ENCODE measurements at regions not wholly inside any gene's neighbourhood (a gene's known extent, or its start where the extent isn't known, plus 50 kb on each side); places are given as distances from the start of the nearest gene placed in this dataset.

DNA sequence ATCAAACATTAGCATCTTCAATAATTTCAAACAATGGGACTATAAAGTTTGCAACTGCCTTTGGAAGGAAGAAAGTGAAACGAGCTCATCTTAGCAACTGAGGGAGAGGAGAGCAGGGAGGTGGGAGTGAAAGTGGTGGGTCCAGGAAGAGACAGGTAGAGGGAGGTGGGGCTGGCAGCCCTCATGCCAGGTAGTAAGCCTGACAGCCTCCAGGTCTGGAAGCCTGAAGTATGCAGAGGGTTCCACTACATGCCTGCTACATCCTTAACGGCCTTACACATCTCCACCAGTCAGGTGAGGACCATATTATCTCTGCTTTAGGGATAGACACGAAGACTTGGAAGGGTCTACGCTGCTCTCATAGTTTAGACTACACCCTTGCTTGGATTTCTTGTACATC, 201.1 kb upstream of the TWIST2 start:
- in situ Hi-C loops (cut with HindIII; ENCODE audit: low sequenced_read_pairs) = loop anchor here (25.0 kb wide), 1 partner anchor 185 kb away; no protein-coding TSS in a partner anchor

DNA sequence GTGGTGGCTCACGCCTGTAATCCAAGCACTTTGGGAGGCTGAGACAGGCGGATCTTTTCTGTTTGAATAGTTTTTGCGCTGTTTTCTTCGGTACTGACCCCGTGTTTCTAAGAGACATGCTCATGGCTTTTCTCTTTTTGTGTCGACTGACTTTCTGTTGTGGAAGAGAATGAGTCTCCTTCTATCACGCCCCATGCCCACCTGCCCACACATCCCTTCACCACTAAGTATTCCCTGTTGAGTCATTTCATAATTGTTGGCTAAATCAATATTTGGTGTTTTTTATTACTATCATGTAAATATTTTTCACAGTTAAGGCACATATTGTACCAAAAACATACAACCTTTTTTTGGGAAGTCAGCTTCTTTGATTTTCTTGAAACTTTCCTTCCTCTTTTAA, 198.8 kb upstream of the TWIST2 start:
- in situ Hi-C loops (cut with HindIII; ENCODE audit: low sequenced_read_pairs) = loop anchor here (25.0 kb wide), 1 partner anchor 187 kb away; no protein-coding TSS in a partner anchor

DNA sequence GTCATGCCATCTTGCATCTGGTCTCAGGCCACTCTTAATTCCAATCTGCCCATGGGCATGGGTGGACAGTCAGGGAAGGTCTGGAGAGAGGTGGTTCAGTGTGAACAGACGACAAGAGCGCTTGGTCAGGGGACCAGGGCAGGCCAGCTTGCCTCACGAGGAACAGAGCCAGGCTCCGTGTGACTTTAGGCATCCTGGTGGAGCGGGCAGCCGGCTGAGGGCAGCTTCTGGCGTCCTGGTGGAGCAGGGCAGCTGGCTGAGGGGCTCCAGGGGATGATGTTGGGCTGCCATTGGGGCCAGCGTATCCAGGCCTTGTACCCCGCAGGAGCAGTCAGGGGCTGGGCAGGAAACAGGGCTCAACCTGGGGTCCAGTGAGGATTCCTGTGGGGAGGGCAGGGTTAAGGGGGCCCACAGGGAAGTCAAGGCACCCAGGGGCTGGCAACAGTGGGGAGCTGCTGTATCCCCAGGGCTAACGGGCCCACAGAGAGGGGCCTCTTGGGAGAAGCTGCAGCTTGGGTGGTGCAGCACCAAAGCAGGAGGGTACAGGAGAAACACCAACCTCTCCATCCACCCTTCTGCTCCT, 197.9 kb upstream of the TWIST2 start:
- in situ Hi-C loops (cut with HindIII; ENCODE audit: low sequenced_read_pairs) = loop anchor here (25.0 kb wide), 1 partner anchor 188 kb away; no protein-coding TSS in a partner anchor

DNA sequence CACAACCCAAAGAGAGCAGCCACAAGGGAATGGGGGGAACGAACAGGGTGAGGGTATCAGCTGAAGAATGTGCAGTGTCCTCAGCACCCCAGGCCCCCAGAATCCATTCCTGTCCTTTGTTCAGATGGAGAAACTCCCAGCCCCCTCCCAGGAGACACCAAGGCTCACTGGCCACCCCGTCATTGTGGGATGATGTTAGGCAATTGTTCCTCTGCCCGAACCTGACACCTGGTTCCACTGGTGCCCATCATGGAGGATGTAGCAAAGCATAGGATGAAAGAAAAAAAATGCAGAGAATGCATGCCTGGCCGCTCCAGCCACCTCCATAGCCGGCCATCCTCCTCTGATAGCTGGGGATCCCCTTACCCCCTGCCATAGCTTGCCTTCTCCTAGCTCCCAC, 197.3 kb upstream of the TWIST2 start:
- in situ Hi-C loops (cut with HindIII; ENCODE audit: low sequenced_read_pairs) = no loop called here

DNA sequence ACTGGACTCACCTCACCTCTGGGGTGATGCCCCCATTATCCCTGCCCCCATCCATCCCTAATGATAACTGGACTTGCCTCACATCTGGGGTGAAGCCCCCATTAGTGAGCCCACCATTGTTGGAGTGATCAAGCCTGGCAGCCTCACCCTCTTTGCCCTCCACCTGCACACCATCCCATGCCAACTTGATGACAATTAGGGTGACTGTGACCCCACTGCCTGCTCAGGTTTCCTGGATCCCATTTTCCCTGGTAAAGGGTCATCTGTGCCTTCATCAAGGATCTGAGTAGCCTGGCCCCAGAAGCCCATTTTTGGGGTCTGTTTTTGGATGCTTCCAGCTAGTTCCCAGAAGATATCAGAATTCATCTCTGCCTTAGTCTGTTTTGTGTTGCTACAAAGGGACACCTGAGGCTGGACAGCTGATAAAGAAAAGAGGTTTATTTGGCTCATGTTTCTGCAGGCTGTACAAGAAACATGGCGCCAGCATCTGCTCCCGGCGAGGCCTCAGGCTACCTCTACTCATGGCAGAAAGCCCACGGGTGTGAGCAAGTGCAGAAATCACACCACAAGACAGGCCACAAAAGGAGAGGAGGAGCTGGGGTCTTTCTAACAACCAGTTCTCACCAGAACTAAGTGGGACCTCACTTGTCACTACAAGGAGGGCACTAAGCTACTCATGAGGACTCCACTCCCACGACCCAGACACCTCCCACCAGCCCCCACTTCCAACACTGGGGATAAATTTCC, 196.4 kb upstream of the TWIST2 start:
- in situ Hi-C loops (cut with HindIII; ENCODE audit: low sequenced_read_pairs) = no loop called here

DNA sequence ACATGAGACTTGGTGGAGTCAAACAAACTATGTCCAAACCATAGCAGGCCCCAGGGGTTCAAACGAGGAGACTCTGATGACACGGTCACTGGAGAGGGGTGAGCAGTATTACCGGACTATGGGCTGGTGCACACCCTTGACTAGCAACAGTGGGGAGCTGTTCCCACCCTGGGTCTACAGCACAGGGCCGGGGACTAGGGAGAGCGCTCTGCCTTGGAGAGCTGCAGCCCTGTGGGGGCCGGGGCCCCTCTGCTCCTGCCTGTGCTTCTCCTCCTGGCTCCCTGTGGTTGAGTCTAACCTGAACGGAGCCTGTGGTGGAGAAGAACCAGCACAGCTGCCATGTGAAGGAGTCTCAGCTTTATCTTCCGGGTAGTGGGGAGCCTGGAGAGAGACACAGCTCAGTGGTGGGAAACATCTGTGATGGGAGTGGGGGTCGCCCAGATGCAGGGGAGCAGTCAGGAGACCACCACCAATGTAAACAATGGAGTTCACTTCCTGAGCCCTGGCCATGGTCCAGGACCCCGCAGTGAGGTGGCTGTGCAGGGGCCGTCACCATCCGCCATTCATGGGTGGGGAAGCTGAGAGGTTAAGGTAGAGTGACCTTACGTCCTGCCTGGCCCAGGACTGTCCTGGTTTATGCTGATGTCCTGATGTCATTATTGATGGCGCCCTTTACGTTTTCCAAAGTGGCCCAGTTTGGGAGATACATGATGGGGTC, 195.7 kb upstream of the TWIST2 start:
- in situ Hi-C loops (cut with HindIII; ENCODE audit: low sequenced_read_pairs) = no loop called here

DNA sequence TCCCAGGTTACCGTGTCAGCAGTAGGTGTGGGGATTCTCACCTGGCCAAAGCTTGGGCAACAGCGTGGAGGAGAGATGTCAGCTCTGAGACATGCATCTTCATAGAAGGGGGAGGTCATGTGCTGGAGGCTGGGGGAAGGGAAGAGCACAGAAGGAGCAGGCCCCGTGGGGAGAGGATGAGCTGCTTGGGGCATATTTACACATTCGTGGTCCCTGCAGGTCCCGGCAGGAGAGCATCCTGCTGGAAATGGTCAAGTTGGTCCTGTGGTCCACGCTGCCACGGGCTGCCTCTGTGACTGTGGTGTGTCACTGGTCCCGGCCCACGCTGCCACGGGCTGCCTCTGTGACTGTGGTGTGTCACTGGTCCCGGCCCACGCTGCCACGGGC, 195.1 kb upstream of the TWIST2 start:
- in situ Hi-C loops (cut with HindIII; ENCODE audit: low sequenced_read_pairs) = no loop called here

DNA sequence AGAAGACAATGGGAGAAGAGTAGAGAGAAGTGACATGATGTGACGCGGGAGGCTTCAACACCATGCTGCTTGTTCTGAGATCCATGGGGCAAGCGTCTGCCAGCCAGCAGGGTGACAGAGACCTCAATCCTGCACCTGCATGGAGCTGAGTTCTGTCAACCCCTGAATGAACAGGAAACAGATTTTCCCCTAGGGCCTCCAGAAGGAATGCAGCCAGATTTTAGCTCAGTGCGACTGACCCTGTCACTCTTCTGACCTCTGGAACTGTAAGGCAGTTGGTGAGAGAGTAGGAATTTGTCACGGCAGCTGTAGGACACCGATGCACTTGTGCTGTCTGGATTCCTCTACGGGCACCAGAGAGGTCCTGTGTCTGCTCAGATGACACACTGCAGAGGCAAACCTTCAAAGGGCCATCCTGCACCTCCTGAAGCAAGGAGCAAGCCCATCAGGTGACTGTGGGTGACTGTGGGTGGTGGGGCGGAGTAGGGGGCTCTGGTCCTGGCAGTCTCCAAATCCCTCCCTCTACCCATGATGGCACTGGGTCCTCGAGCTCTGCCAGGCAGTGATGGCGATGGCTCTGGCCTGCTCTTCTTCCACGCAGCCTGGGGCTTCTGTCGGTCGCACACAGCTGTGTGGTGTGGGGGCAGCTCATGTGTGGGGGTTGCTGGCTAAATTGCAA, 194.3 kb upstream of the TWIST2 start:
- in situ Hi-C loops (cut with HindIII; ENCODE audit: low sequenced_read_pairs) = no loop called here

DNA sequence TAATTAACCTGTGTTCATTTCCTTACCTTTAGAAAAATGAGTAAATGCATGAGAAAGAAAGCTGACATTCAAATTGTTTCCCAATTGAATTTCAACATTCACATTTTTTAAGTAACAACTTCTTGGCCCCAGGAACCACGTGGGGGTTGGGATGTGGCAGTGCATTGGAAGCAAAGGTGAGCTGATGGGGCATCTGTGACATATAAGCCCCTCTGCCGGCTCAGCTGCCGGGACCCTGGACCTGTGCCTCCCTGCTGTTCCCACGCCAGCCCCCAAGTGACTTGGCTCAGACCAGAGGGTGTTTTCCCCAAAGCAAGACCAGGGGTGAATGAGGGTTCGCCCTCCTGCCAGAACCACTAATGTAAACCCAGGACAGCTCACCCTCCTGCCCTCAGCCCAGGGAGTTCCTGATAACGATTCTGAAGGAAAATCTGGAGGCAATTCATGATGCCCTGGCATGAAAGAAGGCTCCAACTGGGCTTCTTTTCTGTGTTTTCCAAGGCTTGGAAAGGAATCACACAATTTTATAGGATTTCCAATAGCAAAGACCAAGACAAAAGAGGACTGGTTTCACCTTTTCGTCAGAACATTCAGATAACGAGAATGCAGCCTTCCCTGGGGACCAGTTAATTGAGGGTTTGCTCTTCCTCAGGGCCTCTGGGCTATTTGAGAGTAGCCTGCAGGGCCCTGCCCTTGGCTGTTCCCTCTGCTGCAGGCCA, 193.2 kb upstream of the TWIST2 start:
- in situ Hi-C loops (cut with HindIII; ENCODE audit: low sequenced_read_pairs) = no loop called here

DNA sequence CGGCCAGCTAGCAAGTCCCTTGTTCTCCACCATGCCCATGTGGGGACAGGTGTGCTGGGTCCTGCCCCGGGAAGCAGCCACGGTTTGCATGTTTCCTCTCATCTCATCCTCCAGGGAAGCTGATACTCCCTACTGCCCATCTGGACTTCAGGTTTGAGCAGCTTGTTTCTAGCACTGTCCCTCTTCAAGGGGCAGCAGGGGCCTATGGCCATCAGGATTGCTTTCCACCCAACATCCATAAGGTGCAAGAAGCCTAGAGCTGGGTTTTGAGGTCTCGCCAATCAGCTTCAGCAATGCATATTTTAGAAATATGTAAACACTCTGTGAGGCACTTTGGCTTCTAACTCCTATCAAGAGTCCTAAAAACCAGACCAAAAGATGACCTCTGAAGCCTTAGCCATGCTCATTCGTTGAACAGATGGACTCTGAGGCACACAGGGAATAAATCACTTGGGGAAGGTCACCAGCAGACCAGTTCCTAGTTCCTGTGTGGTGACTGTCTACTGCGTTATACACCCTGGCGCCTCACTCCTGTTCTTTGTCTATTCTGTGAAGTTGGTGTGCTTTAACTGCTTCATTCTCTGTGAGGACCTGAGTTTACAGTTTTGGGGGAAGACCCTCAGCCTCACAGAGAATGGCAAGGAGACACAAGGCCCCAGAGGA, 192.6 kb upstream of the TWIST2 start:
- in situ Hi-C loops (cut with HindIII; ENCODE audit: low sequenced_read_pairs) = no loop called here

DNA sequence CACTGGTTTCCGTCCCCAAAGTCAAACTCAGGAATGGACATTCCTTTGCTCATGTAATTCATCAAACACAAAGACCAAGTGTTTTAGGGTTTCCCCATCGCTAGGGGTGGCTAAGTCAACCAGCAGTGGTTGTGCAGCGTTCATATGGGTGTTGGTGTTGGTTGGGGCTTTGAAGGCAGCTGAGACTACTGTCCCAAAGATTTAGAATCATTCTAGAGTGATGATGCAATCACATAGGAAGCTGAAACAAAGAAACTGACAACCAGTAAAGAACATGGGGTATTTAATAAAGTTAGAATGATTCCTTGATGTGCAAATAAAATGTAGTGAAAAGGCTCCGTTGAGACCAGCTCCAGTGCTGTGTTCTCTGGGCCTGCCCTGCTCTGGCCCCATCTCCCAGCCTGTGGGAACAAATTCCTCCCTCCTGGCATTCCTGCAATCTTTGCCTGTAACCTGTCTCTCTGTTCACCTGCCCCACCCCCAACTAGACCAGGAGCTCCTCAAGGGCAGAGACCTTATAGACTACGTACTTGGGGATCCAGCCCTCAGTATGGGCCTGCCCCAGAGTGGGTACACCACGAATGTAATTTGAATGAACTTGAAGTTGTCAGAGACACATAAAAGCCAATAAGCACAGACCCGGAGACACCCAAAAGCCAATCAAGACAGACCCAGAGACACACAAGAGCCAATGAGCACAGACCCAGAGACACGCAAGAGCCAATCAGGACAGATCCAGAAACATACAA, 191.7 kb upstream of the TWIST2 start:
- in situ Hi-C loops (cut with HindIII; ENCODE audit: low sequenced_read_pairs) = no loop called here

DNA sequence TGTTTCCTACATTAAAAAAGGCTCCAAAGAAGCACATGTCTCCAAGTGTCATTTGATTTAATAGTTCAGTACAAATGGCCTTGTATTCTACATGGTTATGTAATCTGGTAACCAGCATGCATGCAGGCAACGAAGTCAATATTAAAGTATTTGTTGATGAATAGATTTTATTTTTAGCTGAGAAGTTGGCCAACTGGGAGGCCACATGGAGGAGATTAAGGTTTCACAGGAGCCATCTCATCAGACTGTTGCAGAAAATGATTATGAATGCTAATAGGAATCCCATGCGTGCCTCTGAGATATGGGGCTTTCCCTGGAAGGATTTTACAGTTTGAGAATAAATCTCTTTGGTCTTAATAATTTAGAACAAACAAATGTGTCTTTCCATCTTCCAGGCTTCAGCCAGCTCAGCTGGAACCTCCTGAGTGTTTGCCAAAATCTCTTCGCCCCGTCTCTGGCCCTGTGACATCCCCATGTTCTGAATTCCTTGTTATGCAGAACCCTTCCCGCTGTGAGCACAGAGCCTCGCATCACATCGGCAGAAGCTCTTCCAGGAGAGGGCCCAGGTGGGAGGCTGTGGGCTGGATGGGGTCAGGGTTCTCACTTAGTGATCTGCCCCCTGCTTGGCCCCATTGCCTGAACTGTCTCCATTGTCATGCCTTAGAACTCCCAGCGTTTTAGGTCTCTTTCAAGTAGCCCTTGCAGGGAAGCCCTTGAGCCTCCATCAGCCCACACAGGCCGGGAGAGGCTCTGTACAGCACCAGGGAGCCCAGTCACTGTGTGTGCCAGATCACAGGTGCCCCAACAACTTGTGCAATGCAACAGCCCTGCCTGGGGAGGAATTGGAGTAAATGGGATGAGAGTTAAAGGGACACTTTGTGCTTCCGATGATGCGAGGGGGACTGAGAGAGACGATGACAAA, 190.5 kb upstream of the TWIST2 start:
- in situ Hi-C loops (cut with HindIII; ENCODE audit: low sequenced_read_pairs) = no loop called here

DNA sequence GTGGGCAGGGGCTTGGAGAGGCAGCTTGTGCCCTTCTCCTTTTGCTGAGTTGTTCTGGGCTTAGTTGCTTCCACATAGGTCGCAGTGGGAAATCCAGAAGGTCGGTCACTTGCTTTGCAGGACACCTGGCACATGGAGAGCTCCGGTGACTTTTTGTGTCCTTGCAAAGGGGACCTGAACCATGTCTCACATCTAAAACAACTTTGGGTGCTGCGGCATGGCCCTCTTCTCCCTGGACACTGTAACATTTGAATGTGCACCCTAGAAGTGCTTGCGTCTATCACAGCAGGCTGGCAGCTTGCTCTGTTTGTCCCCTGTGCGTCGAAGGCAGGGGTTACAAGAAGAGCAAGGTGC, 189.9 kb upstream of the TWIST2 start:
- in situ Hi-C loops (cut with HindIII; ENCODE audit: low sequenced_read_pairs) = no loop called here

DNA sequence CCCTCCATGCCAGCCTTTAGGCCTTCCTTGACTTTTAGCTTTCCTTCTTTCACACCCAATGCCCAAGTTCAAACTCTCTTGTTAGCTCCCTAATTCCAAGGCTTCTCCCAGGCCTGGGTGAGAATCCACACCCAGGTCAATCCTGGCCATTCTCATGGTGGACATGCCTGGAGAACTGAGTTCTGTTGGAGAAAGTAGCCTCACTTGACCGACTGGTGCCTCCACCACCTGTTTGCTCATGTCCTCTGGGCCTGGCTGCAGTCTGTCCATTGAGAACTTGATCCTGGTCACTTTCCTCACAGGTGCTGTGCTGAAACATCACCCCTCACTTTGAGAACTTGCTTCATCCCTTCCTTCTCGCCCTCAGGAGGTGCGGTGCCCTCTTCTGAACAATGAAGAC, 189.1 kb upstream of the TWIST2 start:
- in situ Hi-C loops (cut with HindIII; ENCODE audit: low sequenced_read_pairs) = no loop called here

DNA sequence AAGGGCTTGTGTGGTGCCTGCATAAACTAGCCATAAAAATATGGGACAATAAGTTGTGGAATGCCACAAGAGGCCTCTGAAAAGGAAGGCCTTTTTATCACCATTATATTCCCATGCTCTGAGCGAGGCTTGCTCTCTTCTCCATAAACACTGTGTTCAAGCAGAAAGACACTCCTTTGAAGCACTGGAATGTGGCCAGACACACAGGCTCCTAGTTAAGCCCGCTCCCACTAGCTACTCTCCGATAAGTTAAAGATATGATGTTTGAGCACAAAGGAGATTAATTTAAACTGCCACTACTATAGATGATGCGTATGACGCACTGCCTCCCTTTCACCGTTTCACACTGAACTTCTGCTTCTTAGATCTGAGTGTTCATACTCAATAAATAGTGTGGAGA, 188.7 kb upstream of the TWIST2 start:
- in situ Hi-C loops (cut with HindIII; ENCODE audit: low sequenced_read_pairs) = no loop called here

DNA sequence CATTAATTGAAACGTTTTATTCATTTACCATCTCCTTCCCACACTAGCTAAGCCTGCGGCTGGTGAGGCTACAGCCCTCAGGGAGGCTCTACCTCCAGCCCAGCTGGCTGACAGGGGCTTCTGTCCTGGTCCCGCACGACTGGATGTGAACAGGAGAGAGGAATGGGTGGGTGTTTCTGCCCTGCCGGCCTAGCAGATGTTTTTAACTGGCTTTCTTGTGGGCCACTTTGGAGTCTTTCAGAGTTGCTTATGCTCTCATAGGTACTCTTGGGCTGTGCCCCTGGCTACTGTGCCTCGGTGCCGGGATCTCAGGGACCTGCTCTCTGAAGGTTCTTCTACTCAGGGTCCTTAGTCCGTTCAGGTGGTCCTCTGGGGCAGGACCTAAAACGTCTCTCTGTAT, 184.3 kb upstream of the TWIST2 start:
- in situ Hi-C loops (cut with HindIII; ENCODE audit: low sequenced_read_pairs) = loop anchor here (5.0 kb wide), 1 partner anchor 34 kb away; no protein-coding TSS in a partner anchor

DNA sequence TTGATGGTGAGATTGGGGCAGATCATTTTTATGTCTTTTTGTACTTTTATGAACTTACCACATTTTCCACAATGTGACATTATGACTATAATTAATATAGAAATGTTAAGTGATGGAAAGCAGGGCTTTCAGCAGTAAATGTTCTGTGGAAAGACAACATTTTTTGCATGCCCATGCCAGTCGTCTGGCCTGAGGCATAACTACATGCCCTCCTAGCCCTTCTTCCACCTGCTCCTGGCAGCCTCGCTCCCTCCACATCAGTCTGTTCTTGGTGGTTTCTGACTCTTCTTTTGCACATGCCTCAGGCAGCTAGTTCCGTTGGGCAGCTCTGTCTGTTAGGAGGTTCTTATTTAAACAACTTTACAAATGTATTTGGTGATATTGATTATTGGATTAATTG, 182.0 kb upstream of the TWIST2 start:
- in situ Hi-C loops (cut with HindIII; ENCODE audit: low sequenced_read_pairs) = no loop called here

DNA sequence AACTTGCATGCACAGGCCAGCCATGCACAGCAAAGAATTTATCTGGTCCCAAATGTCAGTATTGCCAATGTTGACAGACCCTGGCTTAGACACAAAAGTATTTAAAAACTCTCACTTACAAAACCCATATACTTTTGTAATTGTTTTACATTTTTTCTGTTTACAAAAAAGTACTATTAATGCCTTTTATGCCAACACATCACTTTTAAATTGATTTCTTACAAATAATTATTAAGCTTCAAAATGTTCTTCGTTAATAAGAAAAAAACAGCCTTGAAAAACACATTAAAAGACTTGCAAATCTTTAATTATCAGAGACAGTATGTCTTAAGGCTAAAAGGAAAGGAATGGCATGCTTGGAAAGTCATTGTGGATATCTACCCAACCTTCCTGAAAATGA, 181.3 kb upstream of the TWIST2 start:
- in situ Hi-C loops (cut with HindIII; ENCODE audit: low sequenced_read_pairs) = no loop called here

DNA sequence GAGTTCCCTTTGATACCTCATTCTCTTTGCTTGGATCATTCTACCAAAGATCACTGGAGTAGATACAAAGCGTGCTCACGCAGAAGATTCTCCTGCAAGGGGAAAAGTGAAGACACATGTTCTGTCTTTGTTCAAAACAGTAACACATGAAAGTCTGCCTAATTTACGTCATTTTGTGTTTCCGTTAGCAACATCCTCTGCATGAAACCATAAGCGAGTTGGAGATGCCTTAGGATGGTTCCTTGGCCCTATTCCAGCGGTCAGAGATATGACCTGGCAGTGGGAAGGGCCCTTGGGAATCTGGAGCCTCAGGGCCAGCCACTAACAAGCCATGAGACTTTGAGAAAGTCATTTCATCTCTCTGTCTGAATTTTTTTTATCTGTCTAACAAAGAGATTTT, 180.9 kb upstream of the TWIST2 start:
- in situ Hi-C loops (cut with HindIII; ENCODE audit: low sequenced_read_pairs) = no loop called here

Data from endothelial cell of hepatic sinusoid (primary cell).